GM19043 (cell line): ENCODE measurements at regions not wholly inside any gene's neighbourhood (a gene's known extent, or its start where the extent isn't known, plus 50 kb on each side); places are given as distances from the start of the nearest gene placed in this dataset.
"Not testable (repeated sequence)": the region's sequence is repeated elsewhere in the genome, so short reads cannot be mapped to it uniquely, and the experiment has no call there.

Experiments used
- ATAC-seq: cut with Tn5 transposase; IDR thresholded peaks from one replicate; pipeline ENCODE4 v1.9.1; 2021; ENCODE audit warnings: low read depth; ENCODE audit not compliant: unreplicated experiment

DNA sequence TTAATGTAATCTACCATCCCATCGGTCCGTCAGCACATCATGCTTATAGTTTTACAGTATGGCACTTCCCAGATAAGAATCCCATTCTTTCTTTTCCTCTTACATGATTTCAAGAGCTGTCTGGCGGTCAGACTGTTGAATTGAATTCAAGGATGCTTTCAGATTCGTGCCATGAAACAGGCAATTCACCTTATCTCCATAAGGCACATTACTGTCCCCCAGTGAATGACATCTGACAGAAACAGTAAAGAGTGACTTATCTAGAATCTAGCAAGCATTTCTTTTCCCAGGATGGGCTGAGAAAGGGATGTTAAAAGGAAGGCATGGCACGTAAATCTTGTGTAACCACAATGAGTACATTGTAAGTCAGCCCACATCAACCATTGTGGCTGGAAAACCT, 61.1 kb upstream of the SEM1 start:
- no peak for ATAC-seq

DNA sequence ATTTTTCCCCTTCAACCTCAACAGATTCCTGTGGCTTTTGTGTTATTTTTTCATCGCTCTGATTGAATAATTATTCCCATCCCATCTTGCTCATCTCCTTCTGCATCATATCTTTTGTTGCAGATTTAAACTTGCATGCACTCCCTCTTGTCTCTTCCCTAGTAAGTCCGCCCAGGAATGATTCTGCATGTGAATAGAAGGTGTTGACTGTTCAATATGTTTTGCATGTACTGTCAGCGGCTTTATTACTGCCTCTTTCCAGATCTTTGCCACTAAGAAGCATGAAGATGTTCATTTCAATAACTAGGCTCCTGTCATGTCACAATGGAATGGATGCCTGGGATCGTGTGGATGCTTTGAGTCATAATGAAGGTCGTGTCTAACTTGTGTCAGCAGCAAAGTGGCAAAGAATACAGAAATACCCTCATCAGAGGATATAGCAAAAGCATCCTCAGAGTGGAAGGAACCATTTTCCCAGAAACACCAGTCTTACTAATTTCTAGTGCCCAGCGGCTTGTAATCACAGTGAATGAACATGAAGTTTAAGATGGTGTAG, 62.6 kb upstream of the SEM1 start:
- no peak for ATAC-seq

DNA sequence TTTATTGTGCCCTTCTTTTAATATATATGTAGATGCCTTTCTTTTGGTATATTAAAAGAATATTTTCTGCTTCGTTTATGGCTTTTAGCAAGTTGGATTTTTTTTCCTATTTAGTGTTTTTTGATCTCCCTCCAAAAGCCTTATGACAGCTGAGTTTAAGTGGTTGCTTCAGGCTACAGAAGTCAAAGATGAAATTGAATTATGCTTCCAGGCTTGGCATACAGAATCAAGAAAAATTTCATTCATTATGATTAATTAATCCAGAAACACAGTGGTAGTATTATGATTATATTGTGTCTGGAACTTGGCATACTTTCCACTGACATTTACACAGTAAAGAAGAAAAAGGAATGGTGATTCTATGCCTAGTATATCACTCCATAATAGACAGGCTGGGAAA, 63.8 kb upstream of the SEM1 start:
- ATAC-seq = no peak

DNA sequence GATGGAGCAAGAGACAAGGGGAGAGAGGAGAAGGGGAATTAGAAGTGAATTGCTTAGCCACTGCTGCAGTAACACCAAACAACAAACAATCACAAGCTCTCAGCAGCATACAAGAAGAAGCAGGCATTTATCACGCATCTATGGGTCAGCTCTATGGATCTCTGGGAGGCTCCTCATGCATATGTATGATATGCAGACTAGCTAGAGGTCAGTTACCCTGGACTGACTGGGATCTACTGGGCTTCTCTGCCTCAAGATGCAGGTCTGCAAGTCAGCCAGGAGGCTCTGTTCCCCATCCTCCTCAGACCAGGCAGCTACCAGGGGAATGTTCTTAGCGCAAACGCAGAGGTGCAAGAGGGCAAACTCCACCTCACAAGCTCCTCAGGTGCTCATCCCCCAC, 64.7 kb upstream of the SEM1 start:
- no peak for ATAC-seq

DNA sequence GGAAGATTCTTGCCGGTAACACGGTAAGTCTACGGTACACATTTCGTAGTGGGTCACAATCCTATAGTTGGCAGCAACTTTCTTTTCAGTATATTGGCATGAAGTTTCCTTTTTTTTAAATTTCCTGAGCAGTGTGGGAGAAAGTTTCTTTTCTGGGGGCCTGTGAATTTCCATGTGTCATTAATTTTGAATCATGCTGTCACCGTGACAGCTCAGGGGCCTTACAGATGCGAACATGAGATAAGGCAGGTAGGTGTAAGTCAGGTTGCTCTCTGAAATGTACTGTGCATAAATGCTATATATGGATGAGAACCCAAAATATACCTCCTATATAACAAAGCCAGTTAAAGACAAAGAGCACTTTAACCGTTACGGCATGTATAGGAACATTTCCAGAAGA, 65.4 kb upstream of the SEM1 start:
- ATAC-seq = no peak

DNA sequence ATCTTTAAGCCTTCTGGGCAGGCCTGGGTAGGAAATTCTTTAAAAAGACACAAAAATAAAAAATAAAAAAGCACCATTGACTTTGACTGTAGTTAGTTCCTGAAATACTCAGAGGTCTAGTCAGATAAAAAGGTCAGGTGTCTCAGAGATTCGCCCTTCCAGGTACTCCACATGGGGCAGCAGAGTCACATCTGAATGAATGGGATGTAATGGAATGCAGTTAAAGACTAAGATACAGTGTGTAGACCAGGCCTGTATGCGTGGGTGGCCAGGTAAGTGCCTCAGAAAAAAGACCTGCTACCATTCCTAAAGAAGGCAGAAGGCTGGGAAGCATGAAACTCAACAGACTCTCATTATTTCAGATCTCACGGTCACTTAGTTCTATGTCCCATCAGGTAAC, 68.6 kb upstream of the SEM1 start:
- ATAC-seq = no peak

DNA sequence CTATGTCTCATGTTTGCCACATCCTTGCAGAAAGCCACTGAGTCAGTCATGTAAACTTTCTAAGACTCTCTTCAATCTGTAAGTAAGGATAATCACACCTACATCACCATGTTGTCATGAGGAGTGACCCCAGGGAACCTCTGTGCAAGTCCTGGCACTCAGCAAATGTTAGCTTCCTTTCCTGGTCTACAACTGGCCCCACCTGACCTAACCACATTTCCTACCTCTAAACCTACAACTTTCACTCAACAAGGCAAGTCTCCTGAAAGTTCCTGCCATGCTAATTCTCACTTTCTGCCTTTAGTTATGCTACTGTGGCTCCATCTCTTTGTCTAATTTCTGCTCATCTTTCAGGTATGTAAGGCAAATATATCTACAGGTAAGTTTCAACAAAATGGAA, 72.3 kb upstream of the SEM1 start:
- ATAC-seq = no peak

DNA sequence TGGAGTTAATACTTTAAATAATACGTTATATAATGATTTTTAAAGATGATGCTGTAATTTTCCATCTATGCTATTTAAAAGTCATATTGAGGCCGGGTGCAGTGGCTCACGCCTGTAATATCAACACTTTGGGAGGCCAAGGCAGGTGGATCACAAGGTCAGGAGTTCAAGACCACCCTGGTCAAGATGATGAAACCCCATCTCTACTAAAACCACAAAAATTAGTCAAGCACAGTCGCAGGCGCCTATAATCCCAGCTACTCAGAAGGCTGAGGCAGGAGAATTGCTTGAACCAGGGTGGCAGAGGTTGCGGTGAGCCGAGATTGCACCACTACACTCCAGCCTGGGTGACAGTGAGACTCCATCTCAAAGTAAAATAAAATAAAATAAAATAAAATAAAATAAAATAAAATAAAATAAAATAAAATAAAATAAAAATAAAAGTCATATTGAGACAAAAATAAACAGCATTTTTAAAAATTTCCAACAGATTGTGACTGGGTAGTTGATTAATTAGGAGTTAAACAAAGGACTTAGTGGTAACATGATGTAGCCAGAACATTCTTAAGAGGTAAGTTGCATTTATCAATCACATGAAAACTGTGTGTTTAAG, 73.1 kb upstream of the SEM1 start:
- not testable (repeated sequence) for ATAC-seq

DNA sequence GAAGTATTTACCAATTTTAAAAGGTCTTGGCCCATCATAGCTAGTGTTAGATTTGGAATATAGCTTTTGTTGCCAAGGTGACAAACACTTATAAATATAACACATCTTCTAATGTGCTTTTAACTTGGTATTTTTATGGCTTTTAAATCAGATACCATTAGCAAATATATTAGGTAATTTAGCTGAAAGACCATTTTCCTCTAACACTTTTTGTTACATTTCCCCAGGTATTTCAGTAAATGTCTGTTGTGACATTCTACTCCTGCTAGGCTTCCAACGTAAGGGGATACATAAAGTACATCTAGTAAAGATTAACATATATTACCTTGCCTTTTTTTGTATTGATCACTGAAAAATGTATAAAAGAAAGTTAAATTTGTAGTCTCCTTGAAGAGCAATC, 75.0 kb upstream of the SEM1 start:
- no peak for ATAC-seq

DNA sequence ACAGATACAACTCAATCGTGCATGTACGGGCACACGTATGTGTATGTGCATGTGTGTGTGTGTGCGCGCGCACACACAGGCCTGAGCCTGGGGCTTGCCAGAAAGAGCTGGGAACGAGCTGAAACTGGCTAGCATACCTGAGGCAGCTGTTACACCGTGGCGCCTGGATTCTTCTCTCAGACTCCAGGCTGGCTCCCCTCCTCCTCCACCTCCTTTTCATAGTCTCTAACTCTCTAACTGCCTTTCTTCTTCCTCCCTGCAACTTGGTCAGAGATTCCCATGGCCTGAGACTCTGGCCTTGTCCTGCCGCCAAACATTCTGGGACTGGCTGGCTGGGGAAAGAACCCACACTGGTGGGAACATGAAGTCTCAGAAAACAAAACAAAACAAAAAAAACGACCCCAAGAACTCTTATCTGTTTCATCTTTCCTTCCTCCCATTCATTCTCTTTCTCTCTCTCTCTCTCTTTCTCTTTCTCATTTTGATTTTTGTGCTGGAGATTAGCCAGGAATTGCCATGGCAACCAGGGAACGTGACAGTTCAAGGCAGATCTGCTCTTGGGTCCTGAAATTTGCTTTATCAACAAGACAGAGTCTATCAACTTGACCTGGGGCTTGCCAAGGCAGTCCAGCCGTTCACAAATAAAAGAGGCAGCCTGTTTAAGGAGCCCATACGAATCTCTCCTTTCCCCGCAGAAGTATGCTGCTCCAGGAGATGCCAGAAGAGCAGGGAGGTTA, 76.8 kb upstream of the SEM1 start:
- no peak for ATAC-seq

DNA sequence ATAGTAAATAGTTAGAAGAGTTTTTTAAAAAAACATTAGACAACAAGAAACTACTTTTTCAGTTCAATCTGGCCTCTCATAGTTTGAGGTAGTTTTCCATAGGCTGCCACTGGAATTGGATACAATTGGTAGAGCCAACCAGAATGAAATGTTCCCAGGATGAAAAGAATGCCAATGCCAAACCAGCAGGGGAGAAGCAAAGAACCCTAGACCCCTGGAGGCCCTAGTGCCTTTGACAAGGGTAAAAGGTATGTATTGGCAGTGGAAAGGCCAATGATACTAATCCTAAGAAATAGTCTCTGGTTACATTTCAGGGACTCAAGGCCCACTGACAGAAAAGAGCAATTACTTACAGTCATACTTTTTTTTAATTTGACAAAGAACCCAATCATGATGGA, 77.4 kb upstream of the SEM1 start:
- no peak for ATAC-seq

DNA sequence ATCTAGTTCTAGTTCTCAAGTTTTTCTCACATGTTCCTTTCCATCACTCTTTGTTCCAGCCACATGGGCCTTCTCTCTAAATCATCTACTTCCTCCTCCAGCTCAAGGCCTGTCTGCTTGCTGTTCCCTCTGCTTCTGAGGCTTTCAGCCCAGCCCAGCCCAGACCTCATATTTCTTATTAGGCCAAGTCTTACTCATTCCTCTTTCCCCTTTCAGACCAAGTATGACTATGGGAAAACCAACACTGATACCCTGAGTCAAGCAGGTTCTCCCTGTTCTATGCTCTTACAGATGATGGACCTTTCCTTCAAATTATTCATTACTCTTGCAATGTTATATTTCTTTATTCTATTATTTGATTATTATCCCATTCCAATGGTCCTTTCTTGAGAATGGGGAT, 80.3 kb upstream of the SEM1 start:
- ATAC-seq = no peak

DNA sequence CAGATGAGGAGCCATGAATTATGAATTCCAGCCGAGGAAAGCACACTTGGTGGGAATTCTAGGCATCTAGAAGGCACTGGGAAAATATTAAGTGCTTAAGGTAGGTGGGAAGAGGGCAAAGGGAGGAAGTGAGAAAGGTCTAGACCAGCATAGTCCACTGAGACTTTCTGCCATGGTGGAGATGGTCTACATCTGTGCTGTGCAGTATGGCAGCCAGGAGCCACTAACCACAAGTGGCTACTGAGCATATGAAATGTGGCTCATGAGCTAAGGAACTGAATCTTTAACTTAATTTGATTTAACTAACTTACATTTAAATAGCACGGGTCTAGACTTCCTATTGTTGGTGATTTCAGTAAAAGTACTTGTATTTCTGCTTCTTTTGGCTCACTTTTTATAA, 82.5 kb upstream of the SEM1 start:
- no peak for ATAC-seq

DNA sequence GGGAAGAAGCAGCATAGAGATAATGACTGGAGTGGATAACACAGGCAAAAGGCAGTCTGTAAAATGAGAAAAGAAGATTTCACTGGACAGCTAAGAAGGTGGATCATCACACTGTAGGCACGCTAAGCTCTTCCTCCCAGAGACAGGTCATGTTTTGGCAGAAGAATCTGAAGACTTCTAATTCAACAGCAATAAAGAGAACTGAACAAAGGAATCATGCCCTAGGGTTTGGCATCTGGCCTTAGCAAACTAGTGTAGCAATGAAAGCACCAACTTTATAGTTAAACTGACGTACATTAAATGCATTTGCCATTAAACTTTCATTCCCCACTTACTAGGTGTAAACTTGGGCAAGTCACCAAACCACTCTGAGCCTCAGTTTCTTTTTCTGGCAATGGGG, 84.4 kb upstream of the SEM1 start:
- ATAC-seq = no peak

DNA sequence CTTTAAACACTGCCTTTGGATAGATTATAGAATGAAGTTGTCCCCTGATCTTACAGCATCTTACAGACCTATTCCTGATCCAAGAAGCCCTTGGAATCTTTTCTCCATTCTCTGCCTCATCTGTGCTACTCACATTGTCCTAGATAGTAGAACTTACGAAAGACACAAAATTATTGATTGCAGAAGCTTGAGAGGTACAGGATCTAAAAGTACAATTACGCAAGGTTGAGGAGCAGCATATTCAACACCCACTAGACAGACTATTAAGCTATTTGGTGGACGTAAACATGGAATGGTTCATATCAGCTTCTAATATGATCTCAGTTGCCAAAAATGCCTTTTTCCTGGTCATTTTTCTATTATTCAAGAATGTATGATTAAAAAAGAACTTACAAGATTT, 90.5 kb upstream of the SEM1 start:
- no peak for ATAC-seq

DNA sequence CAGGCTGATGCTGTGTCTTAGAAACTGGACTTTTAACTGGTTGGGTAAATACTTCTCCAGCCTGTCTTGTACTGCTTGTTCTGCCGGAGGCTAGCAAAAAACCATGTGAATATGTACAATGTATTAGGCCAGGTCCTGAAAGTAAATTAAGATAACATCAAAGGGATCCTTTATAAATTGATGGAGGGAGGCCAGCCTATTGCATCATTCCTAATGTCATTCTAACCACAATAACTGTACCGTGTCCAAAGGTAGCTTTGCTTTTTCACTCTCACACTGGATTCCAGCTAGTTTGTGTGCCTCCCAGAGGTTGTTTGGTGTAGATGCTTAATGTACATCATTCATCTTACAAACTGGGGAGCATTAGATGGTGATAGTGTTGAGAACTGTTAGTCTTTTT, 91.2 kb upstream of the SEM1 start:
- no peak for ATAC-seq

DNA sequence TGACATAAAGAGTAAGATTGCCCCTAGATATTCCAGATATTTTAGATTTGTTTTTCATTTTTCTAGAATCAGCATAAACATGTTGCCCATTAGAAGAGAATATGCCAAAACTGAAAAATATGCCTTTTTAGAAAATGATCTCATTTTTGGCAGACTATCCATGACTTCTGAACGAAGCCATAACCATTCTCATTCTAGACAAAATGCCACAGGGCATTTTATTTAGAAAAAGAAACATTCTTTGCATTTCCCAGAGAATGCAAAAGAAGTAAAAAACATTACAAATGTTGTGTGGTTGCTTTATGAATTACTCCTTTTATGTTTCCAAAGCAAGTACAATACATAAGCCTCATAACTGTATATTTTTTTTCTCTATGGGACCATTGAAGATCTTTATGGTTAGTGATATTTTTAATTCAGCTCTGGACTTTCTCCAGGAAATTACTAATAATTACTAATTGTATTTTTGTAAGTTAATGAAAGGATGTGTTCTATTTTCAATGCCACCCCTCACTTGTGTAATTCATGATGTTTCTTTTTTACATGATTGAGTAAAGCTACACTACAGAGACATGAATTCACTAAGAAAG, 109.6 kb upstream of the SEM1 start:
- ATAC-seq = no peak

DNA sequence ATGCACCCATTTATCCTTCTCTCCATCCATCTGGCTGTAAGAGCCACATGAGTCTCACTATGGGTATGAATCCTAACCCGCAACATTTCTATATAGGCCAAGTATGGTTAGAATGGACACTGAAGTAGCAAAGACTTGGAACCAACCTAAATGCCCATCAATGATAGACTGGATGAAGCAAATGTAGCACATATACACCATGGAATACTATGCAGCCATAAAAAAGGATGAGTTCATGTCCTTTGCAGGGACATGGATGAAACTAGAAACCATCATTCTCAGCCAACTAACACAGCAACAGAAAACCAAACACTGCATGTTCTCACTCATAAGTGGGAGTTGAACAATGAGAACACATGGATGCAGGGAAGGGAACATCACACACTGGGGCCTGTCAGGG, 111.5 kb upstream of the SEM1 start:
- ATAC-seq = not testable (repeated sequence)

DNA sequence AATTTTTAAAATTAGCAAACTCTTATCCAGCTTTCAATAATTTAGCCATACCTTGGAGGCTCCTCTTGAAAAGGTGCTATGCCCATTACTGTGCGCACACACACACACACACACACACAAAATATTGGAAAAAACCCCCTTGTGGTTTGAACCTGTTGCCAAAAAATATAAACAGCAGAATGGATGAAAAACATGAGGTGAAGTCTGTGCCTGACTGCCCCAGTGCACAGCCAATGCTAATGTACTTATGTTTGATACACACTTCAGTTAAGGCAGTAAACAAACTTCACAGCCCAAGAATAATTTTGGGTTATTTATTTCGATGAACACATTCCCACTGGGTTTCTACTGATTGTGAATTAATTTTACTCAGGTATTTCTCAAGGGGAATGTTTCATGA, 113.2 kb upstream of the SEM1 start:
- ATAC-seq = no peak

DNA sequence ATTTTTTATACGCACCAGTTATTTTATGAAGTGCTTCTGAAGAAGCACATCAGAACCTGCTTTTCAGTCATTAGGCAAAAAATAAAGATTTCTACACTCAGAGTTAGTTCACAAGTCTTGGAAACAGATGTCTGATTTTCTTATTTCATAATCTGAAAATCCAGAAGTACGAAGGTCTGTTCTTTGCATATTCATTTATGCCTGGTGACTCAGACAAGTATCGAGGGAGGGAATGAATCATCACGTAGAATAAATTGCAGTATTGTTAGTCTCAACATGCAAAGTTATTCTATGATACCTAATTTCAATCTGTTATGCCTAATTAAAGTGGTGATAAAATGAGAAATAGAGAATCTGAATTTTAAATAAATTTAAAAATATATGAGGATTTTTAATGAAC, 113.6 kb upstream of the SEM1 start:
- no peak for ATAC-seq

DNA sequence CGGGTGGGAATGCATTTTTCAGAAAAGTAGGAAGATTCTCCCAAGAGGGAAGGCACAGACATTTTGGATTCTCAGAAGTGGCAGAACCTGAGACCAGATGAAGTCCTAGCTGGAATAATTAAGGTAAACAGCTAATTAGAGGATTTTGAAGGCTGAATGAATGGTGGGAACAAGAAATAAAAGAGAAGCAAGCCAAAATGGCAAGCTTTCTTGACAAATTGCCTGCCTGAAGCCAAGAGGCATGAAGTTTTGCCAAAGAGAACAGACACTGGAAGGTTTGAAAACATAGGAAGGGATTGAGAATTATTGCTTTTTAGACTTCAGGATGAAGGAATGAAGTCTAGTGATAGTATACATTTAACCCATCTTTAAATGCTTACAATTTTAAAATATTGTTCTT, 115.0 kb upstream of the SEM1 start:
- ATAC-seq = no peak

DNA sequence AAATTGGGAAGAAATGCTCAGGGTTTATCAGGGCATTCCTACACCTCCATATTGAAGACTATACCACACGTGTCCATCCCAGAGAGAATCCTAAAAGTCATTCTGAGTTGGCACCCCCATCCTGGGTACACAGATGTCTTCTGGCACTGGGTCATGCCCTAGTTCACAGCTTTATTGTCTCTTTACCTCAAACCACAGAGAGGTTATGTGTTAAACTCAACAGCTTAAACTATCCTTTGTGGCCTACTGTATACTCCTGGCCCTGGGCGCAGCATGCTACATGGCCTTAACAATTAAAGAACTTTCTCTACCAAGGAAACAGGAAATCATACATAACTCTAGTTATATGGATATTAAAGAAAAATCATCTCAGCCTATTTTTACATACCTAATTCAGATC, 115.6 kb upstream of the SEM1 start:
- ATAC-seq = no peak
